Erythroblast (primary cell): ENCODE measurements at regions not wholly inside any gene's neighbourhood (a gene's known extent, or its start where the extent isn't known, plus 50 kb on each side); places are given as distances from the start of the nearest gene placed in this dataset.

Source experiments
- GATA1 ChIP-seq: IDR thresholded peaks from 2 replicates; pipeline ENCODE4 v1.6.1; 2011; ENCODE audit warnings: low read depth, mild to moderate bottlenecking, control low read depth, low read length, moderate library complexity
- POLR2A ChIP-seq: IDR thresholded peaks from 2 replicates; pipeline ENCODE4 v1.6.1; 2011; ENCODE audit warnings: mild to moderate bottlenecking, low read length

DNA sequence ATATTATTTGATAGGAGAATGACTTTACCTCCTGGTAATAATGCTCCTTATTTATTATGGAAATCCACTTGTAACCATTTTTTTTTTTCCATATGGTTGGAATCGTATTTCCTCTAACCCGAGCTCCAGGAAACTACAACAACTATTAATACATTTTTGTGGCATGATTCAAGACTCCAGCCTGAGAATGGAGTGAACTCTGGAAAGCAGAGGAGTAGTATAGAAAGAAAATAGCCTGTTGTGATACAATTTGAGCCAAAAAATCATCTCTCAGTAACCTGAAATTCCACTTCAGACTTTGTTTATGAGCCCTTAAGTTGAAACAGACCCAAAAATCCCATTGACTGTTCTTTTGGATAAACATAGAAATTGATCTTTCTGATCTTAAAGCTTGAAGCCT, 921.1 kb downstream of the SOCS6 start:
- no peak for TF ChIP-seq POLR2A
- no peak for TF ChIP-seq GATA1
